A673 (cell line): ENCODE measurements at regions not wholly inside any gene's neighbourhood (a gene's known extent, or its start where the extent isn't known, plus 50 kb on each side); places are given as distances from the start of the nearest gene placed in this dataset.

Source experiments
- BruUV-seq: library from RNA; stranded (reverse); fragments of 400-500 nt; replicated peaks from 2 replicates; lab custom pipeline; 2021; lab: Mats Ljungman, UMichigan
- CTCF ChIA-PET: fragments of 300-600 bp; sonication (Branson Sonifier 250); formaldehyde crosslinking; loops from one replicate; lab custom pipeline; 2022; ENCODE audit warnings: antibody characterized with exemption; lab: Charles Lee
- POLR2A ChIA-PET: fragments of 300-600 bp; sonication (Branson Sonifier 250); formaldehyde crosslinking; loops from one replicate; lab custom pipeline; 2022; ENCODE audit warnings: antibody characterized with exemption; ENCODE audit not compliant: low non-redundant PET; lab: Charles Lee
- DNase-seq: peaks from one replicate; pipeline ENCODE4 v3.0.0-alpha.2; 2015; ENCODE audit warnings: low spot score
- H3K27ac ChIP-seq: fragments of 200-600 bp; sonication (generic); 2 replicates; pipeline ENCODE4 v1.5.1; 2016; ENCODE audit warnings: mixed run types, low read depth, mild to moderate bottlenecking, mixed read lengths, antibody characterized with exemption, low read length; ENCODE audit not compliant: poor library complexity, severe bottlenecking
- H3K27me3 ChIP-seq: fragments of 200-600 bp; sonication (generic); replicated peaks from 2 replicates; pipeline ENCODE4 v1.6.1; 2017; ENCODE audit warnings: mixed run types, low read depth, mild to moderate bottlenecking, mixed read lengths, antibody characterized with exemption, low read length; ENCODE audit not compliant: insufficient read depth, poor library complexity
- H3K36me3 ChIP-seq: fragments of 200-600 bp; sonication (generic); 2 replicates; pipeline ENCODE4 v1.6.1; 2016; ENCODE audit warnings: mixed run types, mild to moderate bottlenecking, mixed read lengths, antibody characterized with exemption, low read length; ENCODE audit not compliant: insufficient read depth, poor library complexity, severe bottlenecking
- H3K4me1 ChIP-seq: fragments of 200-600 bp; sonication (generic); 2 replicates; pipeline ENCODE4 v1.6.1; 2017; ENCODE audit warnings: mixed run types, mild to moderate bottlenecking, mixed read lengths, antibody characterized with exemption, low read length; ENCODE audit not compliant: insufficient read depth, poor library complexity, severe bottlenecking
- H3K4me3 ChIP-seq: fragments of 200-600 bp; sonication (generic); 2 replicates; pipeline ENCODE4 v1.5.1; 2016; ENCODE audit warnings: low read depth, mixed run types, mild to moderate bottlenecking, mixed read lengths, low read length; ENCODE audit not compliant: poor library complexity, severe bottlenecking
- H3K9me3 ChIP-seq: fragments of 200-600 bp; sonication (generic); 2 replicates; pipeline ENCODE4 v1.6.1; 2016; ENCODE audit warnings: mixed run types, low read depth, mild to moderate bottlenecking, mixed read lengths, antibody characterized with exemption, low read length; ENCODE audit not compliant: poor library complexity, severe bottlenecking
- CTCF ChIP-seq: fragments of 300-800, 200-600 bp; sonication (generic); conservative IDR thresholded peaks from 2 replicates; pipeline ENCODE4 v1.5.1; 2017; ENCODE audit warnings: low read depth, mild to moderate bottlenecking, antibody characterized with exemption, low read length, moderate library complexity, mixed read lengths
- EZH2 ChIP-seq: fragments of 200-600 bp; sonication (generic); IDR thresholded peaks from 2 replicates; pipeline ENCODE4 v1.6.1; 2017; ENCODE audit warnings: borderline replicate concordance, low read depth, mild to moderate bottlenecking, mixed read lengths, antibody characterized with exemption, low read length; ENCODE audit not compliant: poor library complexity, severe bottlenecking
- intact Hi-C: fragments of 100-400 bp; cut with micrococcal nuclease; formaldehyde crosslinking; loops from one replicate; pipeline ENCODE4 v1.10.0; 2022; ENCODE audit not compliant: unreplicated experiment

- no peak overlapping the region for H3K4me3 ChIP-seq
- no peaks in the 10 kb centered on the region for H3K27me3 ChIP-seq
- H3K9me3 ChIP-seq = no peaks in the 10 kb centered on the region
- no peak for DNase-seq
- ChIA-PET CTCF (no interaction called here), POLR2A (no interaction called here)
- no TSS peak for BruUV-seq
- TF ChIP-seq CTCF (no peak), EZH2 (no peak)
- intact Hi-C loops = no loop called here
- H3K27ac ChIP-seq = no peak overlapping the region
- H3K4me1 ChIP-seq = peaks cover 12% of the 10 kb centered on the region
- H3K36me3 ChIP-seq = no peaks in the 10 kb centered on the region
These were observed 84.3 kb upstream of the NCOR2 start for GRCh38 chr12:124651516-124652273.

- H3K27me3 ChIP-seq = no peaks in the 10 kb centered on the region
- H3K9me3 ChIP-seq = no peaks in the 10 kb centered on the region
- no peak overlapping the region for H3K4me3 ChIP-seq
- no TSS peak for BruUV-seq
- H3K27ac ChIP-seq = no peak overlapping the region
- ChIA-PET CTCF (interaction anchor here (0.6 kb wide), 1 partner anchor 21 kb away, joined by 3 read pairs; no protein-coding TSS in a partner anchor), POLR2A (no interaction called here)
- intact Hi-C loops = no loop called here
- no peak for DNase-seq
- TF ChIP-seq EZH2 (no peak), CTCF (no peak)
- peaks cover 10% of the 10 kb centered on the region for H3K4me1 ChIP-seq
- no peaks in the 10 kb centered on the region for H3K36me3 ChIP-seq
These were observed 83.5 kb upstream of the NCOR2 start for GRCh38 chr12:124650912-124651311.

GRCh38 chr12:124648710-124649384, 81.4 kb upstream of the NCOR2 start:
- CTCF ChIA-PET = no interaction called here

More at GRCh38 chr12:124648710-124649384, 81.4 kb upstream of the NCOR2 start:
- H3K27ac ChIP-seq = no peak overlapping the region
- TF ChIP-seq EZH2 (no peak), CTCF (no peak)
- intact Hi-C loops = no loop called here
- no TSS peak for BruUV-seq
- no peaks in the 10 kb centered on the region for H3K4me1 ChIP-seq
- POLR2A ChIA-PET = no interaction called here
- no peaks in the 10 kb centered on the region for H3K36me3 ChIP-seq
- H3K9me3 ChIP-seq = no peaks in the 10 kb centered on the region
- DNase-seq = no peak
- H3K27me3 ChIP-seq = no peaks in the 10 kb centered on the region
- H3K4me3 ChIP-seq = no peak overlapping the region
